Trophoblast cell (in vitro differentiated cells and primary cell): ENCODE measurements at regions not wholly inside any gene's neighbourhood (a gene's known extent, or its start where the extent isn't known, plus 50 kb on each side); places are given as distances from the start of the nearest gene placed in this dataset.
"Not testable (repeated sequence)": the region's sequence is repeated elsewhere in the genome, so short reads cannot be mapped to it uniquely, and the experiment has no call there.

ENCODE experiments used
- DNase-seq, 2 donors: peaks; one replicate each; pipeline ENCODE4 v3.0.0-alpha.2; 2016
- H2AFZ ChIP-seq: 2 replicates; pipeline ENCODE4 v1.6.1; 2013; ENCODE audit warnings: low read length, moderate library complexity, mild to moderate bottlenecking; ENCODE audit not compliant: insufficient read depth, poor library complexity
- H2AK5ac ChIP-seq: 2 replicates; pipeline ENCODE4 v1.6.1; 2013; ENCODE audit warnings: mild to moderate bottlenecking, low read length
- H2BK120ac ChIP-seq: 2 replicates; pipeline ENCODE4 v1.6.1; 2013; ENCODE audit warnings: low read length, mild to moderate bottlenecking, moderate library complexity; ENCODE audit not compliant: insufficient read depth, poor library complexity
- H2BK12ac ChIP-seq: 2 replicates; pipeline ENCODE4 v1.6.1; 2013; ENCODE audit warnings: mild to moderate bottlenecking, low read length, moderate library complexity
- H2BK5ac ChIP-seq: 2 replicates; pipeline ENCODE4 v1.6.1; 2013; ENCODE audit warnings: low read length, low read depth, moderate library complexity, mild to moderate bottlenecking; ENCODE audit not compliant: poor library complexity
- H3K14ac ChIP-seq: 2 replicates; pipeline ENCODE4 v1.6.1; 2013; ENCODE audit warnings: mild to moderate bottlenecking, low read length
- H3K18ac ChIP-seq: 2 replicates; pipeline ENCODE4 v1.6.1; 2013; ENCODE audit warnings: mild to moderate bottlenecking, low read length
- H3K23ac ChIP-seq: 2 replicates; pipeline ENCODE4 v1.6.1; 2013; ENCODE audit warnings: low read length
- H3K27ac ChIP-seq: 2 replicates; pipeline ENCODE4 v1.5.1; 2013; ENCODE audit warnings: low read depth, mild to moderate bottlenecking, inconsistent platforms, low read length, moderate library complexity
- H3K27me3 ChIP-seq: 2 replicates; pipeline ENCODE4 v1.6.1; 2013; ENCODE audit warnings: inconsistent platforms, mild to moderate bottlenecking, low read length, moderate library complexity; ENCODE audit not compliant: insufficient read depth
- H3K36me3 ChIP-seq, 2 experiments: 1 replicate in 1 of 2; 2 replicates in 1 of 2; pipeline ENCODE4 v1.6.1; 2013; ENCODE audit warnings: low read length in 2 of 2, mild to moderate bottlenecking in 2 of 2, moderate library complexity in 1 of 2; ENCODE audit not compliant: insufficient read depth in 2 of 2, control insufficient read depth in 1 of 2
- H3K4ac ChIP-seq: 2 replicates; pipeline ENCODE4 v1.6.1; 2013; ENCODE audit warnings: low read depth, mild to moderate bottlenecking, low read length, moderate library complexity
- H3K4me1 ChIP-seq, 2 experiments: 1 replicate in 1 of 2; 2 replicates in 1 of 2; pipeline ENCODE4 v1.6.1; 2013; ENCODE audit warnings: low read length in 2 of 2, mild to moderate bottlenecking in 2 of 2, moderate library complexity in 1 of 2; ENCODE audit not compliant: insufficient read depth in 2 of 2, control insufficient read depth in 1 of 2
- H3K4me2 ChIP-seq: 2 replicates; pipeline ENCODE4 v1.6.1; 2013; ENCODE audit warnings: inconsistent platforms, mild to moderate bottlenecking, low read length, moderate library complexity
- H3K4me3 ChIP-seq: 2 replicates; pipeline ENCODE4 v1.5.1; 2013; ENCODE audit warnings: mild to moderate bottlenecking, low read depth, low read length, inconsistent platforms
- H3K79me1 ChIP-seq: one replicate; pipeline ENCODE4 v1.6.1; 2013; ENCODE audit warnings: low read length
- H3K79me2 ChIP-seq: 2 replicates; pipeline ENCODE4 v1.6.1; 2013; ENCODE audit warnings: low read length, mild to moderate bottlenecking; ENCODE audit not compliant: control insufficient read depth, insufficient read depth, poor library complexity
- H3K9ac ChIP-seq: 2 replicates; pipeline ENCODE4 v1.6.1; 2013; ENCODE audit warnings: mild to moderate bottlenecking, low read length
- H3K9me3 ChIP-seq: 2 replicates; pipeline ENCODE4 v1.6.1; 2013; ENCODE audit warnings: low read depth, mild to moderate bottlenecking, control low read depth, inconsistent platforms, low read length; ENCODE audit not compliant: insufficient read depth
- H4K12ac ChIP-seq: 2 replicates; pipeline ENCODE4 v1.6.1; 2013; ENCODE audit warnings: low read depth, mild to moderate bottlenecking, low read length, moderate library complexity
- H4K8ac ChIP-seq: 2 replicates; pipeline ENCODE4 v1.6.1; 2013; ENCODE audit warnings: low read depth, mild to moderate bottlenecking, low read length, moderate library complexity
- H4K91ac ChIP-seq: one replicate; pipeline ENCODE4 v1.6.1; 2013; ENCODE audit warnings: low read depth, mild to moderate bottlenecking, low read length, moderate library complexity
- WGBS: extraction: QIAGEN DNeasy Blood & Tissue Kit; methylation state at CpG from one replicate; pipeline ENCODE4 v1.1.7; 2013; ENCODE audit warnings: missing lambda C conversion rate; ENCODE audit not compliant: insufficient read length, insufficient coverage; ENCODE audit errors: extremely low coverage; 5-methylcytosine and 5-hydroxymethylcytosine counted together

DNA sequence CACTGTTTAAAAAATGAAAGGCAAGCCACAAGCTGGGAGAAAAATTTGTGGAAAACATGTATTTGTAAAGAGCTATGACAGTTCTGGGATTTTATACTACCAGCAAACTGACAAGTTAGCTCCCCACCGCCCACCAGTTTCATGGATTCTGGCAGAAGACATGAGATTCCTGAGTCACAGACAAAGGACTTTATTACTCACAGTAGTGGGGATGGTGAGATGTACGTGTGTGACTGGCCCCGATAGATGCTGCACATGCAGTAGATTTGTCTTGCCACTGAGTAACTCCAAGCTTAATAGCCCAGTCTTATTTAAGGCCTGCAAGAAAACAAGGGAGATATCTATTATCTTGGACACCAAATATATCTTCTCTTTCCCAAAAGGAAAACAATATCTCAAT is 281.7 kb downstream of the AHR start:
- Histone ChIP-seq H3K14ac (no peak overlapping the region), H4K8ac (no peak overlapping the region), H3K9ac (no peak overlapping the region), H2BK5ac (no peak overlapping the region), H3K4me2 (no peak overlapping the region), H2AFZ (no peak overlapping the region), H4K12ac (no peak overlapping the region), H3K4ac (no peak overlapping the region), H2AK5ac (no peak overlapping the region), H3K36me3 (no peaks in the 10 kb centered on the region), H3K27ac (no peak overlapping the region), H2BK120ac (no peak overlapping the region), H3K18ac (no peak overlapping the region), H3K4me3 (no peak overlapping the region), H3K23ac (no peak overlapping the region), H3K9me3 (peaks cover 5% of the 10 kb centered on the region), H3K79me1 (no peaks in the 10 kb centered on the region), H3K79me2 (no peaks in the 10 kb centered on the region), H3K4me1 (no peaks in the 10 kb centered on the region), H3K27me3 (no peaks in the 10 kb centered on the region), H2BK12ac (no peak overlapping the region), H4K91ac (no peak overlapping the region)
- WGBS = no CpG with 5 or more reads among the region's 3 CpGs
- no peak for DNase-seq

DNA sequence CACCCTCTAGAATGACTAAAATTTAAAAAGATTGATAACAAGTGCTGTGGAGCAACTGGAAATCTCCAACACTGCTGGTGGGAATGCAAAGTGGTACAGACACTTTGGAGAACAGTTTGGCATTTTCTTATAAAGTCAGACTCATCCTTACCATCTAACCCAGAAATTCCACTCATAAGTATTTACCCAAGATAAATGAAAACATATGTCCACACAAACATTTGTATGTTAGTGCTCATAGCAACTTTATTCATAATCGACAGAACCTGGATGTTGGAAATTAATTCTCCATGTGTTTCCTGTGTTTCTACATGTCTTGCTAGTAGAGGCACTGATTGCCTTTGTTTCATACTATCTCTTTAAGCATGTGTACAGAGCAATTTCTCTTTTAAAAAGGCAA is 282.4 kb downstream of the AHR start:
- no peak overlapping the region for H2AK5ac ChIP-seq
- H3K18ac ChIP-seq = no peak overlapping the region
- no peaks in the 10 kb centered on the region for H3K79me2 ChIP-seq
- no peak overlapping the region for H2BK12ac ChIP-seq
- H3K4ac ChIP-seq = no peak overlapping the region
- no peak overlapping the region for H2AFZ ChIP-seq
- no peaks in the 10 kb centered on the region for H3K79me1 ChIP-seq
- no peak overlapping the region for H4K12ac ChIP-seq
- H3K14ac ChIP-seq = no peak overlapping the region
- no CpG with 5 or more reads among the region's 1 CpG for WGBS
- H3K27me3 ChIP-seq = no peaks in the 10 kb centered on the region
- H3K23ac ChIP-seq = no peak overlapping the region
- H2BK120ac ChIP-seq = no peak overlapping the region
- no peak overlapping the region for H4K8ac ChIP-seq
- no peak overlapping the region for H3K9ac ChIP-seq
- H3K36me3 ChIP-seq = no peaks in the 10 kb centered on the region
- H3K4me1 ChIP-seq = no peaks in the 10 kb centered on the region
- no peak overlapping the region for H4K91ac ChIP-seq
- no peak overlapping the region for H3K27ac ChIP-seq
- peaks cover 3% of the 10 kb centered on the region for H3K9me3 ChIP-seq
- no peak for DNase-seq
- H3K4me3 ChIP-seq = no peak overlapping the region
- no peak overlapping the region for H3K4me2 ChIP-seq
- H2BK5ac ChIP-seq = no peak overlapping the region

DNA sequence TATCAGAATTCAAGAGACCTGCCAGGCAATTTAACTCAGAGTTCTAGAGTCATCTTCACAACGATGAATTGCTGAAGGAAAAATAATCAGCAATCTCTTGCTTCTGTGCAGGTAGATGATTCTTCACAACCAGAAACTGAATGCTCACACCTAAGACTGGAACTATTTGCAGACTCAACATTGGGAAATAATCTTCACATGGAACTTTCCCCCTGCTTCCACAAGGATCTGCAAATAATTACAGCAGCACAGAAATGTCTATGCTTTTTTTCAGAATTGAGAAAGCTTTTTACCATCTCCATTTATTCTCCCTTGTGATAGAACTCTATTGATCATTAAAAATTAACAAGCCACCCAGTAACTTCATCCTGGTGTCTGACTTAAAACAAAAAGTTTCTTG is 282.8 kb downstream of the AHR start:
- Histone ChIP-seq H4K8ac (no peak overlapping the region), H4K91ac (no peak overlapping the region), H3K4me3 (no peak overlapping the region), H2BK120ac (no peak overlapping the region), H2BK12ac (no peak overlapping the region), H3K27ac (no peak overlapping the region), H3K14ac (no peak overlapping the region), H4K12ac (no peak overlapping the region), H3K4ac (no peak overlapping the region), H3K79me1 (no peaks in the 10 kb centered on the region), H3K36me3 (no peaks in the 10 kb centered on the region), H3K18ac (no peak overlapping the region), H2AK5ac (no peak overlapping the region), H3K4me2 (no peak overlapping the region), H3K27me3 (no peaks in the 10 kb centered on the region), H3K79me2 (no peaks in the 10 kb centered on the region), H3K9me3 (peaks cover under 1% of the 10 kb centered on the region), H2BK5ac (no peak overlapping the region), H2AFZ (no peak overlapping the region), H3K4me1 (no peaks in the 10 kb centered on the region), H3K9ac (no peak overlapping the region), H3K23ac (no peak overlapping the region)
- no peak for DNase-seq
- no CpG with 5 or more reads among the region's 1 CpG for WGBS

DNA sequence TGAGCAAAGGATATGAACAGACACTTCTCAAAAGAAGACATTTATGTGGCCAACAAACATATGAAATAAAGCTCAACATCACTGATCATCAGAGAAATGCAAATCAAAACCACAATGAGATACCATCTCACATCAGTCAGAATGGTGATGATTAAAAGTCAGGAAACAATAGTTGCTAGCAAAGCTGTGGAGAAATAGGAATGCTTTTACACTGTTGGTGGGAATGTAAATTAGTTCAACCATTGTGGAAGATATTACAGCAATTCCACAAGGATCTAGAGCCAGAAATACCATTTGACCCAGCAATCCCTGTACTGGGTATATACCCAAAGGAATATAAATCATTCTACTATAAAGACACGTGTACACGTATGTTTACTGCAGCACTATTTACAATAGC is 284.2 kb downstream of the AHR start:
- H2BK12ac ChIP-seq, DNase-seq, H3K79me1 ChIP-seq, H3K9ac ChIP-seq, H4K91ac ChIP-seq, H3K14ac ChIP-seq, H3K27ac ChIP-seq, H2AFZ ChIP-seq, H3K36me3 ChIP-seq, H3K4me3 ChIP-seq, H3K23ac ChIP-seq, H3K4ac ChIP-seq, H3K27me3 ChIP-seq, H2BK5ac ChIP-seq, H3K79me2 ChIP-seq, H4K12ac ChIP-seq, H4K8ac ChIP-seq, H3K4me1 ChIP-seq, H3K18ac ChIP-seq, H3K4me2 ChIP-seq, H2AK5ac ChIP-seq, H2BK120ac ChIP-seq, H3K9me3 ChIP-seq: not testable (repeated sequence)
- no CpG with 5 or more reads among the region's 2 CpGs for WGBS
